GM23338 (cell line): ENCODE measurements at regions not wholly inside any gene's neighbourhood (a gene's known extent, or its start where the extent isn't known, plus 50 kb on each side); places are given as distances from the start of the nearest gene placed in this dataset.

ENCODE experiments used
- CREB1 ChIP-seq: fragments of 250-450 bp; sonication (Bioruptor Pico); IDR thresholded peaks from 2 replicates; pipeline ENCODE4 v1.5.0; 2020; ENCODE audit warnings: low read depth, mild to moderate bottlenecking, moderate library complexity
- EZH2 ChIP-seq: fragments of 200-600 bp; sonication (generic); IDR thresholded peaks from one replicate; pipeline ENCODE4 v1.8.0; 2017; ENCODE audit warnings: antibody characterized with exemption, mild to moderate bottlenecking, low read depth; ENCODE audit not compliant: unreplicated experiment
- EZH2phosphoT487 ChIP-seq: fragments of 200-600 bp; sonication (generic); IDR thresholded peaks from one replicate; pipeline ENCODE4 v1.8.1; 2018; ENCODE audit warnings: antibody characterized with exemption; ENCODE audit not compliant: unreplicated experiment
- JUNB ChIP-seq: IDR thresholded peaks from one replicate; pipeline ENCODE4 v1.6.1; 2016; ENCODE audit warnings: antibody characterized with exemption; ENCODE audit not compliant: unreplicated experiment
- NANOG ChIP-seq: IDR thresholded peaks from 2 replicates; pipeline ENCODE4 v1.6.1; 2016; ENCODE audit warnings: antibody characterized with exemption, borderline replicate concordance
- POLR2AphosphoS5 ChIP-seq: IDR thresholded peaks from 2 replicates; pipeline ENCODE4 v1.6.1; 2016; ENCODE audit warnings: antibody characterized with exemption, low read depth
- ZNF114 ChIP-seq: fragments of 250-450 bp; sonication (Bioruptor Pico); IDR thresholded peaks from 2 replicates; pipeline ENCODE4 v1.5.0; 2020; ENCODE audit warnings: mild to moderate bottlenecking, moderate library complexity
- ZNF331 ChIP-seq: fragments of 250-450 bp; sonication (Bioruptor Pico); IDR thresholded peaks from 2 replicates; pipeline ENCODE4 v1.5.0; 2020; ENCODE audit warnings: low read depth, mild to moderate bottlenecking, moderate library complexity
- TF ChIP-seq, protein P1 (sequence below): IDR thresholded peaks from one replicate; pipeline ENCODE4 v1.6.1; 2018; ENCODE audit warnings: antibody characterized with exemption; ENCODE audit not compliant: unreplicated experiment
- TF ChIP-seq, protein P2 (sequence below), 2 experiments: fragments of 200-600 bp in 1 of 2; sonication (generic) in 1 of 2; conservative IDR thresholded peaks; 2 replicates each; pipeline versions ENCODE4 v1.5.1 to v1.6.1; 2016 to 2017; ENCODE audit warnings: antibody characterized with exemption in 2 of 2, low read depth in 2 of 2, mild to moderate bottlenecking in 2 of 2, moderate library complexity in 1 of 2
- TF ChIP-seq, protein P3 (sequence below): IDR thresholded peaks from 2 replicates; pipeline ENCODE4 v1.6.1; 2016; ENCODE audit warnings: antibody characterized with exemption

DNA sequence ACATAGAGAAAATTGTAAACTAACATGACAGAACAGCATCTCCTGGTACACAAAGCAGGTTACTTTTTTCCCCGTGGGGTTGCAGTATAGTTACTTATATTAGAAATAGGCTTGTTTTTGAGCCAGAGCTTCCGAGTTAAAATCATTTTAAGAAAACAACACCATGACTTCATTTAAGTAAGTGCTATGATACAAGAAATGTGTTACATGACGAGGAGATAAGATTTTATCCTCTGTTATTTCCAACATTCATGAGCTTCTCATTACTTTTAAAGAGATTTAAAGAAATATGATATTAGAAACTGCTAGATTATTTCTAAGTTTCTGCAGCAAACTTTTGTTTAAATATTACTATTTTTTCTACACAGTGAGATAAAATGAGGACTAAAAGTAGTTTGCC, 968.7 kb downstream of the GATA3 start:
- TF ChIP-seq, protein P1, sequence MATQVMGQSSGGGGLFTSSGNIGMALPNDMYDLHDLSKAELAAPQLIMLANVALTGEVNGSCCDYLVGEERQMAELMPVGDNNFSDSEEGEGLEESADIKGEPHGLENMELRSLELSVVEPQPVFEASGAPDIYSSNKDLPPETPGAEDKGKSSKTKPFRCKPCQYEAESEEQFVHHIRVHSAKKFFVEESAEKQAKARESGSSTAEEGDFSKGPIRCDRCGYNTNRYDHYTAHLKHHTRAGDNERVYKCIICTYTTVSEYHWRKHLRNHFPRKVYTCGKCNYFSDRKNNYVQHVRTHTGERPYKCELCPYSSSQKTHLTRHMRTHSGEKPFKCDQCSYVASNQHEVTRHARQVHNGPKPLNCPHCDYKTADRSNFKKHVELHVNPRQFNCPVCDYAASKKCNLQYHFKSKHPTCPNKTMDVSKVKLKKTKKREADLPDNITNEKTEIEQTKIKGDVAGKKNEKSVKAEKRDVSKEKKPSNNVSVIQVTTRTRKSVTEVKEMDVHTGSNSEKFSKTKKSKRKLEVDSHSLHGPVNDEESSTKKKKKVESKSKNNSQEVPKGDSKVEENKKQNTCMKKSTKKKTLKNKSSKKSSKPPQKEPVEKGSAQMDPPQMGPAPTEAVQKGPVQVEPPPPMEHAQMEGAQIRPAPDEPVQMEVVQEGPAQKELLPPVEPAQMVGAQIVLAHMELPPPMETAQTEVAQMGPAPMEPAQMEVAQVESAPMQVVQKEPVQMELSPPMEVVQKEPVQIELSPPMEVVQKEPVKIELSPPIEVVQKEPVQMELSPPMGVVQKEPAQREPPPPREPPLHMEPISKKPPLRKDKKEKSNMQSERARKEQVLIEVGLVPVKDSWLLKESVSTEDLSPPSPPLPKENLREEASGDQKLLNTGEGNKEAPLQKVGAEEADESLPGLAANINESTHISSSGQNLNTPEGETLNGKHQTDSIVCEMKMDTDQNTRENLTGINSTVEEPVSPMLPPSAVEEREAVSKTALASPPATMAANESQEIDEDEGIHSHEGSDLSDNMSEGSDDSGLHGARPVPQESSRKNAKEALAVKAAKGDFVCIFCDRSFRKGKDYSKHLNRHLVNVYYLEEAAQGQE, result no peak
- TF ChIP-seq, protein P2, sequence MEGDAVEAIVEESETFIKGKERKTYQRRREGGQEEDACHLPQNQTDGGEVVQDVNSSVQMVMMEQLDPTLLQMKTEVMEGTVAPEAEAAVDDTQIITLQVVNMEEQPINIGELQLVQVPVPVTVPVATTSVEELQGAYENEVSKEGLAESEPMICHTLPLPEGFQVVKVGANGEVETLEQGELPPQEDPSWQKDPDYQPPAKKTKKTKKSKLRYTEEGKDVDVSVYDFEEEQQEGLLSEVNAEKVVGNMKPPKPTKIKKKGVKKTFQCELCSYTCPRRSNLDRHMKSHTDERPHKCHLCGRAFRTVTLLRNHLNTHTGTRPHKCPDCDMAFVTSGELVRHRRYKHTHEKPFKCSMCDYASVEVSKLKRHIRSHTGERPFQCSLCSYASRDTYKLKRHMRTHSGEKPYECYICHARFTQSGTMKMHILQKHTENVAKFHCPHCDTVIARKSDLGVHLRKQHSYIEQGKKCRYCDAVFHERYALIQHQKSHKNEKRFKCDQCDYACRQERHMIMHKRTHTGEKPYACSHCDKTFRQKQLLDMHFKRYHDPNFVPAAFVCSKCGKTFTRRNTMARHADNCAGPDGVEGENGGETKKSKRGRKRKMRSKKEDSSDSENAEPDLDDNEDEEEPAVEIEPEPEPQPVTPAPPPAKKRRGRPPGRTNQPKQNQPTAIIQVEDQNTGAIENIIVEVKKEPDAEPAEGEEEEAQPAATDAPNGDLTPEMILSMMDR (conservative IDR thresholded peaks at IDR 0.05; ENCODE audit: low read depth in 2 of 2), result no peak
- no peak for TF ChIP-seq POLR2AphosphoS5
- no peak for TF ChIP-seq EZH2phosphoT487
- no peak for TF ChIP-seq EZH2
- no peak for TF ChIP-seq JUNB
- TF ChIP-seq CREB1 (CRISPR knock-in tag), result no peak
- TF ChIP-seq, protein P3, sequence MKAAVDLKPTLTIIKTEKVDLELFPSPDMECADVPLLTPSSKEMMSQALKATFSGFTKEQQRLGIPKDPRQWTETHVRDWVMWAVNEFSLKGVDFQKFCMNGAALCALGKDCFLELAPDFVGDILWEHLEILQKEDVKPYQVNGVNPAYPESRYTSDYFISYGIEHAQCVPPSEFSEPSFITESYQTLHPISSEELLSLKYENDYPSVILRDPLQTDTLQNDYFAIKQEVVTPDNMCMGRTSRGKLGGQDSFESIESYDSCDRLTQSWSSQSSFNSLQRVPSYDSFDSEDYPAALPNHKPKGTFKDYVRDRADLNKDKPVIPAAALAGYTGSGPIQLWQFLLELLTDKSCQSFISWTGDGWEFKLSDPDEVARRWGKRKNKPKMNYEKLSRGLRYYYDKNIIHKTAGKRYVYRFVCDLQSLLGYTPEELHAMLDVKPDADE, result no peak
- TF ChIP-seq ZNF331, result no peak
- no peak for TF ChIP-seq ZNF114 (CRISPR knock-in tag)
- TF ChIP-seq NANOG, result no peak
